Calu3 (cell line): ENCODE measurements at regions not wholly inside any gene's neighbourhood (a gene's known extent, or its start where the extent isn't known, plus 50 kb on each side); places are given as distances from the start of the nearest gene placed in this dataset.

Experiments
- BruUV-seq: library from RNA; stranded (reverse); fragments of 400-500 nt; replicated peaks from 2 replicates; lab custom pipeline; 2021; lab: Mats Ljungman, UMichigan
- CTCF ChIA-PET: fragments of 300-600 bp; sonication (Branson Sonifier 250); formaldehyde crosslinking; loops from one replicate; lab custom pipeline; 2022; ENCODE audit warnings: antibody characterized with exemption; lab: Charles Lee
- DNase-seq: peaks from one replicate; pipeline ENCODE4 v3.0.0; 2022
- H3K27ac Mint-ChIP-seq: one replicate; pipeline ENCODE4 v1.8.0; 2022; ENCODE audit warnings: mixed read lengths; ENCODE audit not compliant: unreplicated experiment
- H3K27me3 Mint-ChIP-seq: one replicate; pipeline ENCODE4 v1.8.0; 2022; ENCODE audit warnings: mixed read lengths; ENCODE audit not compliant: unreplicated experiment
- H3K36me3 Mint-ChIP-seq: one replicate; pipeline ENCODE4 v1.8.0; 2022; ENCODE audit warnings: mild to moderate bottlenecking, moderate library complexity, mixed read lengths; ENCODE audit not compliant: insufficient read depth, unreplicated experiment
- H3K4me1 Mint-ChIP-seq: one replicate; pipeline ENCODE4 v1.8.0; 2022; ENCODE audit warnings: mild to moderate bottlenecking, low read depth, mixed read lengths; ENCODE audit not compliant: unreplicated experiment
- H3K4me3 Mint-ChIP-seq: one replicate; pipeline ENCODE4 v1.8.0; 2022; ENCODE audit warnings: mild to moderate bottlenecking, low read depth, moderate library complexity, mixed read lengths; ENCODE audit not compliant: unreplicated experiment
- H3K9me3 Mint-ChIP-seq: one replicate; pipeline ENCODE4 v1.8.0; 2022; ENCODE audit warnings: low read depth, mixed read lengths; ENCODE audit not compliant: unreplicated experiment
- intact Hi-C: fragments of 100-400 bp; cut with micrococcal nuclease; formaldehyde crosslinking; loops from one replicate; pipeline ENCODE4 v1.10.0; 2022; ENCODE audit not compliant: unreplicated experiment
- TF ChIP-seq, protein P1 (sequence below): fragments of 200-600 bp; IDR thresholded peaks from one replicate; pipeline ENCODE4 v1.8.0; 2022; ENCODE audit warnings: antibody characterized with exemption; ENCODE audit not compliant: unreplicated experiment

DNA sequence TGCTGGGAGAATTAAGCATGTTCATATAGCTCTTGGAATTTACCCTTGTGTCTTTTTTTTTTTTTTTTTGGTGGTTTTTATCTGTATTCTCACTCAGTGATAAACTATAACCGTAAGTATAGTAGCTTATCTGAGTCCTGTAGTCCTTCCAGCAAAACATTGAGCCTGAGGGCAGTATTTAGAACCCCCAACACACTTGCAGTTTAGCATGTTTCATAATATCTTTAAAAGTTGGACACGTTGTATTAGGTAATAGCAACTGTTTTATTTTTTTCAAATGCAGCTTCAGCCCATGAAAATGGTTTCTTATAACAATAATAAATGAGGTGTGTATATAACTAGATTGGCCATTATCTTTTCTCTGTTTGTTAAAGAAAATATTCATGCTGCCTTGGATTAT lies 603.5 kb upstream of the HS6ST1 start:
- H3K36me3 Mint-ChIP-seq: no peaks in the 10 kb centered on the region
- intact Hi-C loops: no loop called here
- no peaks in the 10 kb centered on the region for H3K27me3 Mint-ChIP-seq
- TF ChIP-seq, protein P1, sequence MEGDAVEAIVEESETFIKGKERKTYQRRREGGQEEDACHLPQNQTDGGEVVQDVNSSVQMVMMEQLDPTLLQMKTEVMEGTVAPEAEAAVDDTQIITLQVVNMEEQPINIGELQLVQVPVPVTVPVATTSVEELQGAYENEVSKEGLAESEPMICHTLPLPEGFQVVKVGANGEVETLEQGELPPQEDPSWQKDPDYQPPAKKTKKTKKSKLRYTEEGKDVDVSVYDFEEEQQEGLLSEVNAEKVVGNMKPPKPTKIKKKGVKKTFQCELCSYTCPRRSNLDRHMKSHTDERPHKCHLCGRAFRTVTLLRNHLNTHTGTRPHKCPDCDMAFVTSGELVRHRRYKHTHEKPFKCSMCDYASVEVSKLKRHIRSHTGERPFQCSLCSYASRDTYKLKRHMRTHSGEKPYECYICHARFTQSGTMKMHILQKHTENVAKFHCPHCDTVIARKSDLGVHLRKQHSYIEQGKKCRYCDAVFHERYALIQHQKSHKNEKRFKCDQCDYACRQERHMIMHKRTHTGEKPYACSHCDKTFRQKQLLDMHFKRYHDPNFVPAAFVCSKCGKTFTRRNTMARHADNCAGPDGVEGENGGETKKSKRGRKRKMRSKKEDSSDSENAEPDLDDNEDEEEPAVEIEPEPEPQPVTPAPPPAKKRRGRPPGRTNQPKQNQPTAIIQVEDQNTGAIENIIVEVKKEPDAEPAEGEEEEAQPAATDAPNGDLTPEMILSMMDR: no peak
- H3K4me3 Mint-ChIP-seq: no peak overlapping the region
- DNase-seq: no peak
- no peak overlapping the region for H3K27ac Mint-ChIP-seq
- peaks cover 19% of the 10 kb centered on the region for H3K9me3 Mint-ChIP-seq
- BruUV-seq: no TSS peak
- CTCF ChIA-PET: no interaction called here
- no peaks in the 10 kb centered on the region for H3K4me1 Mint-ChIP-seq

GRCh38 chr2:128925631-128926030 lies 607.0 kb upstream of the HS6ST1 start:
- Mint-ChIP-seq H3K4me3 (no peak overlapping the region), H3K36me3 (no peaks in the 10 kb centered on the region), H3K9me3 (peaks cover 13% of the 10 kb centered on the region), H3K27ac (no peak overlapping the region), H3K4me1 (no peaks in the 10 kb centered on the region), H3K27me3 (no peaks in the 10 kb centered on the region)
- no peak for DNase-seq
- TF ChIP-seq, protein P1: no peak
- CTCF ChIA-PET: no interaction called here
- no TSS peak for BruUV-seq
- intact Hi-C loops: no loop called here

DNA sequence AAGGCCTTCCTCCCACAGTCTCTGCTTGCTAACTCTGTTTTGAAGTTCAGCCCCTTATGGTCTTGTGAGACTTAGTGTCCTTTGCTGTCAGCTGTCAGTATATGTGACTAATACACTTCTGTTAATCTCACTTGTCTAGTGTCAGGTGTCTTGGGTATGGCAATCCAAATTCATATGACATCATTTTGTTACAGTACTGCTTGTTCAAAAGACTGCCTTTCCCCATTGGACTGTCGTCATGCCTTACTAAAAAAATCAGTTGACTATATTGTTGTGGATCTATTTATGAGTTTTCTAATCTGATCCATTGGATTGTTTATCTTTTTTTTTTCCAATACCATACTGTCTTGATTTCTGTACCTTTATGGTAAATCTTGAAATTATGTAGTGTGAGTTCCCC lies 611.4 kb upstream of the HS6ST1 start:
- DNase-seq: no peak
- H3K4me3 Mint-ChIP-seq: no peak overlapping the region
- intact Hi-C loops: no loop called here
- no peak overlapping the region for H3K27ac Mint-ChIP-seq
- H3K4me1 Mint-ChIP-seq: no peaks in the 10 kb centered on the region
- TF ChIP-seq, protein P1: no peak
- CTCF ChIA-PET: no interaction called here
- H3K36me3 Mint-ChIP-seq: no peaks in the 10 kb centered on the region
- BruUV-seq: no TSS peak
- H3K9me3 Mint-ChIP-seq: peaks cover 9% of the 10 kb centered on the region
- H3K27me3 Mint-ChIP-seq: no peaks in the 10 kb centered on the region

GRCh38 chr2:128940378-128940777 lies 621.7 kb upstream of the HS6ST1 start:
- BruUV-seq: no TSS peak
- CTCF ChIA-PET: interaction anchor here (0.7 kb wide), 2 partner anchors 16 to 308 kb away, joined by 3 to 6 read pairs; no protein-coding TSS in a partner anchor
- TF ChIP-seq, protein P1: no peak
- intact Hi-C loops: no loop called here
- DNase-seq: no peak
- peaks cover 14% of the 10 kb centered on the region for H3K9me3 Mint-ChIP-seq
- H3K4me3 Mint-ChIP-seq: no peak overlapping the region
- no peaks in the 10 kb centered on the region for H3K4me1 Mint-ChIP-seq
- no peaks in the 10 kb centered on the region for H3K27me3 Mint-ChIP-seq
- H3K27ac Mint-ChIP-seq: no peak overlapping the region
- H3K36me3 Mint-ChIP-seq: no peaks in the 10 kb centered on the region

DNA sequence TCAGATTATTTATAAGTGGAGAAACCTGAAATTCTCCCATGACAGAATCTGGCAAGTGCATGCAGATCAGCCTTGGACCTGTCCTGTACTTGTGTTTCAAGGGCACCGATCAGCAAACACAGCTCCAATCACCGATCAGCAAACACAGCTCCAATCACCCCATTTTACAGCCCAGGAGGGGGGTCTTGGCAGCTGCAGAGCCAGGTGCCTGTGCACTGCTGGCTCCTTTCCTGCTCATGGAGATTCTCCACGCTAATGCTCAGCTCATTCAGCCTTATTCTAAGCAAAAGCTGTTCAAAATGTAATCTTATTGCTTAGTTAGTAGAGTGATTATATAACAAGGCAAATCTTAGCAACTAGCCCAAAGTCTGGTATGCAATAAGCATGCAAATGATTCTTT lies 623.1 kb upstream of the HS6ST1 start:
- peaks cover 17% of the 10 kb centered on the region for H3K9me3 Mint-ChIP-seq
- H3K27ac Mint-ChIP-seq: no peak overlapping the region

More for the DNA sequence above, 623.1 kb upstream of the HS6ST1 start:
- no peaks in the 10 kb centered on the region for H3K4me1 Mint-ChIP-seq
- H3K4me3 Mint-ChIP-seq: no peak overlapping the region
- no peaks in the 10 kb centered on the region for H3K36me3 Mint-ChIP-seq
- BruUV-seq: no TSS peak
- no peak for DNase-seq
- intact Hi-C loops: no loop called here
- no peaks in the 10 kb centered on the region for H3K27me3 Mint-ChIP-seq
- CTCF ChIA-PET: no interaction called here
- TF ChIP-seq, protein P1: no peak
